GM10266 (cell line): ENCODE measurements at regions not wholly inside any gene's neighbourhood (a gene's known extent, or its start where the extent isn't known, plus 50 kb on each side); places are given as distances from the start of the nearest gene placed in this dataset.
A peak's percentile ranks its signal among the peaks of the same experiment; 100 is the strongest.

Source experiments
- DNase-seq: peaks from one replicate; pipeline ENCODE4 v3.0.0; 2012; ENCODE audit errors: extremely low spot score
- TF ChIP-seq, protein P1 (sequence below): IDR thresholded peaks from 2 replicates; pipeline ENCODE4 v1.5.1; 2012; ENCODE audit warnings: mild to moderate bottlenecking, low read depth; ENCODE audit not compliant: control insufficient read depth, insufficient read depth; ENCODE audit errors: missing control alignments

GRCh38 chr2:20145497-20146193 is 79.3 kb downstream of the SDC1 start:
- TF ChIP-seq, protein P1, sequence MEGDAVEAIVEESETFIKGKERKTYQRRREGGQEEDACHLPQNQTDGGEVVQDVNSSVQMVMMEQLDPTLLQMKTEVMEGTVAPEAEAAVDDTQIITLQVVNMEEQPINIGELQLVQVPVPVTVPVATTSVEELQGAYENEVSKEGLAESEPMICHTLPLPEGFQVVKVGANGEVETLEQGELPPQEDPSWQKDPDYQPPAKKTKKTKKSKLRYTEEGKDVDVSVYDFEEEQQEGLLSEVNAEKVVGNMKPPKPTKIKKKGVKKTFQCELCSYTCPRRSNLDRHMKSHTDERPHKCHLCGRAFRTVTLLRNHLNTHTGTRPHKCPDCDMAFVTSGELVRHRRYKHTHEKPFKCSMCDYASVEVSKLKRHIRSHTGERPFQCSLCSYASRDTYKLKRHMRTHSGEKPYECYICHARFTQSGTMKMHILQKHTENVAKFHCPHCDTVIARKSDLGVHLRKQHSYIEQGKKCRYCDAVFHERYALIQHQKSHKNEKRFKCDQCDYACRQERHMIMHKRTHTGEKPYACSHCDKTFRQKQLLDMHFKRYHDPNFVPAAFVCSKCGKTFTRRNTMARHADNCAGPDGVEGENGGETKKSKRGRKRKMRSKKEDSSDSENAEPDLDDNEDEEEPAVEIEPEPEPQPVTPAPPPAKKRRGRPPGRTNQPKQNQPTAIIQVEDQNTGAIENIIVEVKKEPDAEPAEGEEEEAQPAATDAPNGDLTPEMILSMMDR: no peak
- peak; percentile 77 for DNase-seq

DNA sequence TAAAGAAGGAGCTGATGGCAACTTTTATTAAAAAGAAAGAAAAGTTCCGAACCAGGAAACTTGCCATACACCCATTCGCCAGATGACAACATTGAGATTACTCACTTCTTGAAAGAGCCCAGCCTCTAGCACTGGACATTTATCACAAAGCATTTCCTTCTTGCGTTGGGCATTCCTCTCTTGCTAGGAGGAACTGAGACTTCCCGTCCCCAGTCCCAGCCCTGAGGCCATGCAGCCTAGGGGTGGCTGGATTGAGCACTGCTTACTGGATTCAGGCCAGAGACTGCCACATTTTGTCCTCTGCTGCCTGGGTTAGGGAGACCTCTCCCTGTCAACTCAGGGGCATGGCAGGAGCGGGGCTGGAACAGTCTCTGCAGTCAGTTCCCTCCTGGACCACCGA is 80.1 kb downstream of the SDC1 start:
- TF ChIP-seq, protein P1: no peak
- no peak for DNase-seq

GRCh38 chr2:20144196-20144595 is 80.7 kb downstream of the SDC1 start:
- DNase-seq: no peak
- TF ChIP-seq, protein P1: no peak

- TF ChIP-seq, protein P1: no peak
- DNase-seq: no peak
Measured at GRCh38 chr2:20143263-20143662, 81.7 kb downstream of the SDC1 start.

- no peak for DNase-seq
- TF ChIP-seq, protein P1: no peak
Measured at GRCh38 chr2:20141806-20142205, 83.1 kb downstream of the SDC1 start.

- TF ChIP-seq, protein P1: no peak
Measured at GRCh38 chr2:20141056-20141762, 83.7 kb downstream of the SDC1 start.

GRCh38 chr2:20140321-20141055 is 84.4 kb downstream of the SDC1 start:
- no peak for DNase-seq
- TF ChIP-seq, protein P1: no peak

More at GRCh38 chr2:20141056-20141762, 83.7 kb downstream of the SDC1 start:
- DNase-seq: no peak
